HG03103 (cell line): ENCODE measurements at regions not wholly inside any gene's neighbourhood (a gene's known extent, or its start where the extent isn't known, plus 50 kb on each side); places are given as distances from the start of the nearest gene placed in this dataset.

Source experiments
- ATAC-seq: cut with Tn5 transposase; IDR thresholded peaks from one replicate; pipeline ENCODE4 v1.9.1; 2021; ENCODE audit warnings: low read depth; ENCODE audit not compliant: unreplicated experiment

- ATAC-seq, result no peak
These were observed 539.5 kb downstream of the NYAP2 start for GRCh38 chr2:225938991-225939390.

GRCh38 chr2:225937625-225938187 lies 538.2 kb downstream of the NYAP2 start:
- no peak for ATAC-seq

- ATAC-seq, result no peak
These were observed 533.4 kb downstream of the NYAP2 start for GRCh38 chr2:225932811-225933413.

- no peak for ATAC-seq
These were observed 531.2 kb downstream of the NYAP2 start for GRCh38 chr2:225930687-225931086.

- no peak for ATAC-seq
These were observed 521.2 kb downstream of the NYAP2 start for GRCh38 chr2:225920621-225921220.

- ATAC-seq, result no peak
These were observed 517.2 kb downstream of the NYAP2 start for GRCh38 chr2:225916692-225917091.

- no peak for ATAC-seq
These were observed 511.5 kb downstream of the NYAP2 start for GRCh38 chr2:225911019-225911418.

GRCh38 chr2:225895126-225895525 lies 495.6 kb downstream of the NYAP2 start:
- no peak for ATAC-seq

GRCh38 chr2:225894236-225894980 lies 494.9 kb downstream of the NYAP2 start:
- no peak for ATAC-seq

- no peak for ATAC-seq
These were observed 493.6 kb downstream of the NYAP2 start for GRCh38 chr2:225893151-225893550.

- no peak for ATAC-seq
These were observed 492.3 kb downstream of the NYAP2 start for GRCh38 chr2:225891771-225892170.

GRCh38 chr2:225891013-225891412 lies 491.5 kb downstream of the NYAP2 start:
- ATAC-seq, result no peak

GRCh38 chr2:225889452-225889851 lies 489.9 kb downstream of the NYAP2 start:
- ATAC-seq, result peak; percentile 83

- no peak for ATAC-seq
These were observed 467.6 kb downstream of the NYAP2 start for GRCh38 chr2:225867071-225867470.

- no peak for ATAC-seq
These were observed 466.0 kb downstream of the NYAP2 start for GRCh38 chr2:225865468-225865867.

GRCh38 chr2:225864394-225864793 lies 464.9 kb downstream of the NYAP2 start:
- ATAC-seq, result no peak

- ATAC-seq, result no peak
These were observed 443.4 kb downstream of the NYAP2 start for GRCh38 chr2:225842939-225843338.

GRCh38 chr2:225841314-225841713 lies 441.8 kb downstream of the NYAP2 start:
- ATAC-seq, result no peak

GRCh38 chr2:225837328-225837727 lies 437.8 kb downstream of the NYAP2 start:
- ATAC-seq, result no peak

- no peak for ATAC-seq
These were observed 425.4 kb downstream of the NYAP2 start for GRCh38 chr2:225824748-225825449.

GRCh38 chr2:225821351-225821750 lies 421.8 kb downstream of the NYAP2 start:
- ATAC-seq, result no peak
